PFSK-1 (cell line): ENCODE measurements at regions not wholly inside any gene's neighbourhood (a gene's known extent, or its start where the extent isn't known, plus 50 kb on each side); places are given as distances from the start of the nearest gene placed in this dataset.

Experiments
- POLR2AphosphoS5 ChIP-seq: IDR thresholded peaks from 2 replicates; pipeline ENCODE4 v1.6.1; 2012; ENCODE audit warnings: low read depth, mild to moderate bottlenecking, control low read depth, low read length, moderate library complexity
- TF ChIP-seq, protein P1 (sequence below), 2 experiments: IDR thresholded peaks; 2 replicates each; pipeline versions ENCODE4 v1.6.1 to v1.8.0; 2011 to 2012; ENCODE audit warnings: low read depth in 2 of 2, low read length in 2 of 2, control low read depth in 1 of 2, inconsistent platforms in 1 of 2, mild to moderate bottlenecking in 1 of 2, moderate library complexity in 1 of 2; ENCODE audit not compliant: insufficient read depth in 1 of 2

DNA sequence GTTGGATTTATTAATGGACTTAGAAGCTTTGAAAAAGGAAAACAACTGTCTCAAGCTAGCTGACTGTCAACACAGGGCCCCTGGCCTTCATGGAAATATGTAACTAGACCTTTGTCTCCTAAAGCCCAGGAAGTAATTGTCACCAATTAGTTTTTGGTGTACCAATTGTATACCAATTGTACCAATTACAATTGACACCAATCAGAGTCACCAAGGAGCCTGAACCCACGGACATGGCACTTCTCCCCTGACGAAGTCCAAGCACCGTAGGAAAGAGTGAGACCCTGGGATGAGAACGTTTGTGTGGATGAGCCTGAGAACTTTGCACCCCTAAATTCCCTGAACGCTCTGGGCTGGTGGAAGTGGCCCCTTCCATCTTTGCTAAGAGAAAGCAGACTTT is 129.0 kb downstream of the ENGASE start:
- TF ChIP-seq, protein P1, sequence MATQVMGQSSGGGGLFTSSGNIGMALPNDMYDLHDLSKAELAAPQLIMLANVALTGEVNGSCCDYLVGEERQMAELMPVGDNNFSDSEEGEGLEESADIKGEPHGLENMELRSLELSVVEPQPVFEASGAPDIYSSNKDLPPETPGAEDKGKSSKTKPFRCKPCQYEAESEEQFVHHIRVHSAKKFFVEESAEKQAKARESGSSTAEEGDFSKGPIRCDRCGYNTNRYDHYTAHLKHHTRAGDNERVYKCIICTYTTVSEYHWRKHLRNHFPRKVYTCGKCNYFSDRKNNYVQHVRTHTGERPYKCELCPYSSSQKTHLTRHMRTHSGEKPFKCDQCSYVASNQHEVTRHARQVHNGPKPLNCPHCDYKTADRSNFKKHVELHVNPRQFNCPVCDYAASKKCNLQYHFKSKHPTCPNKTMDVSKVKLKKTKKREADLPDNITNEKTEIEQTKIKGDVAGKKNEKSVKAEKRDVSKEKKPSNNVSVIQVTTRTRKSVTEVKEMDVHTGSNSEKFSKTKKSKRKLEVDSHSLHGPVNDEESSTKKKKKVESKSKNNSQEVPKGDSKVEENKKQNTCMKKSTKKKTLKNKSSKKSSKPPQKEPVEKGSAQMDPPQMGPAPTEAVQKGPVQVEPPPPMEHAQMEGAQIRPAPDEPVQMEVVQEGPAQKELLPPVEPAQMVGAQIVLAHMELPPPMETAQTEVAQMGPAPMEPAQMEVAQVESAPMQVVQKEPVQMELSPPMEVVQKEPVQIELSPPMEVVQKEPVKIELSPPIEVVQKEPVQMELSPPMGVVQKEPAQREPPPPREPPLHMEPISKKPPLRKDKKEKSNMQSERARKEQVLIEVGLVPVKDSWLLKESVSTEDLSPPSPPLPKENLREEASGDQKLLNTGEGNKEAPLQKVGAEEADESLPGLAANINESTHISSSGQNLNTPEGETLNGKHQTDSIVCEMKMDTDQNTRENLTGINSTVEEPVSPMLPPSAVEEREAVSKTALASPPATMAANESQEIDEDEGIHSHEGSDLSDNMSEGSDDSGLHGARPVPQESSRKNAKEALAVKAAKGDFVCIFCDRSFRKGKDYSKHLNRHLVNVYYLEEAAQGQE (IDR thresholded peaks at IDR 0.05; ENCODE audit: insufficient read depth in 1 of 2, low read depth in 2 of 2, low read length in 2 of 2) = no peak
- no peak for TF ChIP-seq POLR2AphosphoS5
